Suprapubic skin (tissue), 4 donors: ENCODE measurements at regions not wholly inside any gene's neighbourhood (a gene's known extent, or its start where the extent isn't known, plus 50 kb on each side); places are given as distances from the start of the nearest gene placed in this dataset.

Experiments used
- DNase-seq, 2 donors: peaks; one replicate each; pipeline ENCODE4 v3.0.0-alpha.2; 2019; ENCODE audit warnings: low spot score in 2 of 2
- H3K27ac ChIP-seq: fragments of 200-600 bp; sonication (generic); one replicate; pipeline ENCODE4 v1.5.1; 2019
- H3K27me3 ChIP-seq: fragments of 200-600 bp; sonication (generic); one replicate; pipeline ENCODE4 v1.5.1; 2019
- H3K36me3 ChIP-seq: fragments of 200-600 bp; sonication (generic); one replicate; pipeline ENCODE4 v1.5.1; 2019
- H3K4me1 ChIP-seq: fragments of 200-600 bp; sonication (generic); one replicate; pipeline ENCODE4 v1.5.1; 2019
- H3K4me3 ChIP-seq: fragments of 200-600 bp; sonication (generic); one replicate; pipeline ENCODE4 v1.5.1; 2019; ENCODE audit warnings: mild to moderate bottlenecking
- H3K9me3 ChIP-seq: fragments of 200-600 bp; sonication (generic); one replicate; pipeline ENCODE4 v1.5.1; 2019
- EP300 ChIP-seq: sonication (generic); formaldehyde crosslinking; IDR thresholded peaks from one replicate; pipeline ENCODE4 v1.6.1; 2017; ENCODE audit warnings: antibody characterized with exemption
- POLR2A ChIP-seq, 2 donors: fragments of 450-650 bp; IDR thresholded peaks; one replicate each; pipeline ENCODE4 v1.6.1; 2017; ENCODE audit warnings: antibody characterized with exemption in 2 of 2, mild to moderate bottlenecking in 2 of 2, moderate library complexity in 2 of 2
- POLR2AphosphoS5 ChIP-seq, 3 donors: sonication (generic); formaldehyde crosslinking; IDR thresholded peaks; one replicate each; pipeline ENCODE4 v1.6.1; 2017; ENCODE audit warnings: antibody characterized with exemption in 3 of 3
- WGBS: methylation state at CpG from one replicate; pipeline ENCODE4 v1.1.5; 2018; 5-methylcytosine and 5-hydroxymethylcytosine counted together
- TF ChIP-seq, protein P1 (sequence below), 2 donors: fragments of 200-600 bp in 1 of 2; fragments of 450-650 bp in 1 of 2; sonication (generic) in 1 of 2; IDR thresholded peaks; one replicate each; pipeline ENCODE4 v1.5.1; 2016 to 2019; ENCODE audit warnings: antibody characterized with exemption in 2 of 2, mild to moderate bottlenecking in 1 of 2, moderate library complexity in 1 of 2

DNA sequence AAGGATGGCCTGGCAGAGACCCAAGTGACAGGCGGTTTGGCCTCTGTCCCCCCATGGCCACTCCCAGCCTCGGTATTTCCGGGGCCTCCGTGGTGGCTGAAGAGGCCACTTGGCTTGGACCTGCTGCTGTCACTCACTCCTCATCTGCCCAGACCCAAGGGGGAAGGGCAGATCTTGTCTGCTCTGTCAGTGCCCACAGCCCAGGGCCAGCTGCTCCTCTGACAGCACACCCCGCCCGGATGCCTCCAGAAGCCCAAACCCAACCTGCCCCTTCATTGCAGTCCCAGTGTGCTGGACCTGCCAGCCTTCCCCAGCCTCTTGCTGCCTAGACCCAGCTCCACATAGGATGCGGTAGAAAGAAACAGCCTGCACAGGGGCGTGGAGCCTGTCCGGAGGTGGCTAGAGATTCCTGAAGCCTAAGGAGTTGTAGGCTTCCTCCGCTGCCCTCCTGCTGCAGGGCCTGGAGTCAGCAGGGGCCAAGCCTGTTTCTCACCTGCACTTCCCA is 52.0 kb downstream of the MAGEF1 start:
- H3K4me1 ChIP-seq: peaks cover 27% of the 10 kb centered on the region
- 68% methylated on average over 4 of the region's 10 CpGs for WGBS
- no peaks in the 10 kb centered on the region for H3K36me3 ChIP-seq
- no peak for DNase-seq
- H3K27ac ChIP-seq: no peak overlapping the region
- H3K27me3 ChIP-seq: no peaks in the 10 kb centered on the region
- TF ChIP-seq POLR2A (IDR thresholded peaks at IDR 0.05) (no peak), EP300 (no peak), POLR2AphosphoS5 (IDR thresholded peaks at IDR 0.05) (no peak)
- TF ChIP-seq, protein P1, sequence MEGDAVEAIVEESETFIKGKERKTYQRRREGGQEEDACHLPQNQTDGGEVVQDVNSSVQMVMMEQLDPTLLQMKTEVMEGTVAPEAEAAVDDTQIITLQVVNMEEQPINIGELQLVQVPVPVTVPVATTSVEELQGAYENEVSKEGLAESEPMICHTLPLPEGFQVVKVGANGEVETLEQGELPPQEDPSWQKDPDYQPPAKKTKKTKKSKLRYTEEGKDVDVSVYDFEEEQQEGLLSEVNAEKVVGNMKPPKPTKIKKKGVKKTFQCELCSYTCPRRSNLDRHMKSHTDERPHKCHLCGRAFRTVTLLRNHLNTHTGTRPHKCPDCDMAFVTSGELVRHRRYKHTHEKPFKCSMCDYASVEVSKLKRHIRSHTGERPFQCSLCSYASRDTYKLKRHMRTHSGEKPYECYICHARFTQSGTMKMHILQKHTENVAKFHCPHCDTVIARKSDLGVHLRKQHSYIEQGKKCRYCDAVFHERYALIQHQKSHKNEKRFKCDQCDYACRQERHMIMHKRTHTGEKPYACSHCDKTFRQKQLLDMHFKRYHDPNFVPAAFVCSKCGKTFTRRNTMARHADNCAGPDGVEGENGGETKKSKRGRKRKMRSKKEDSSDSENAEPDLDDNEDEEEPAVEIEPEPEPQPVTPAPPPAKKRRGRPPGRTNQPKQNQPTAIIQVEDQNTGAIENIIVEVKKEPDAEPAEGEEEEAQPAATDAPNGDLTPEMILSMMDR (IDR thresholded peaks at IDR 0.05): no peak
- H3K4me3 ChIP-seq: no peak overlapping the region
- no peaks in the 10 kb centered on the region for H3K9me3 ChIP-seq

DNA sequence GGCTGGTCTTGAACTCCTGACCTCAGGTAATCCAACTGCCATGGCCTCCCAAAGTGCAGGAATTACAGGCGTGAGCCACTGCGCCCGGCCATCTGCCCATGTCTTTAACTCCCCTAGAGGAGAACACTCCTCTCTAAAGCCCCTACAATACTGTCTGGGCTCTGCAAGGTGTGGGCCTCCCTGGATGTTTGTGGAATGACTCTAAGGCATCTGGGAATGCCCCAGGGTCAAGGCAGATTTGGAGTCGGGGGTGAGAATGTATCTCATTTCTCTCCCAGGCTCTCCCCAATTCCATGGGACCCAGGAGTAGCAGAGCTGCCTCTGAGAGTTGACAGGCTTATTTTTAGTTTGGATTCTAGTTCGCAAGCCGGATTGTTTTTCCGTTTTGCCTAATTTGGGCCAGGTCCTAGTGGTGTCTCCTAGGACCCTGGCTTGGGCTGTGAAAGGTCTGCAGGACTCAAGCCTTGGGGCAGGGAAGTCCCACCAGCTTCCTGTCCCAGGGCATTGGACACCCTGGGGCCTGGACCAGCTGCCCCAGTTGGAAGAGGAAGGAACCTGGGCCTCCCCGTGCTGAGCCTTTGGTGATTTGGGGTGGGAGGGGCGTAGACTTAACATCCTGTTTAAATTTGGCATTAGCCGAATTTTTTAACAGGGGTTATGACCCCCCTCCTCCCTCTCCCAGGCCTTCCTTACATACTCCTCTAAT is 53.5 kb downstream of the MAGEF1 start:
- Histone ChIP-seq H3K27ac (no peak overlapping the region), H3K27me3 (no peaks in the 10 kb centered on the region)
- WGBS: 67% methylated on average over 6 of the region's 10 CpGs

DNA sequence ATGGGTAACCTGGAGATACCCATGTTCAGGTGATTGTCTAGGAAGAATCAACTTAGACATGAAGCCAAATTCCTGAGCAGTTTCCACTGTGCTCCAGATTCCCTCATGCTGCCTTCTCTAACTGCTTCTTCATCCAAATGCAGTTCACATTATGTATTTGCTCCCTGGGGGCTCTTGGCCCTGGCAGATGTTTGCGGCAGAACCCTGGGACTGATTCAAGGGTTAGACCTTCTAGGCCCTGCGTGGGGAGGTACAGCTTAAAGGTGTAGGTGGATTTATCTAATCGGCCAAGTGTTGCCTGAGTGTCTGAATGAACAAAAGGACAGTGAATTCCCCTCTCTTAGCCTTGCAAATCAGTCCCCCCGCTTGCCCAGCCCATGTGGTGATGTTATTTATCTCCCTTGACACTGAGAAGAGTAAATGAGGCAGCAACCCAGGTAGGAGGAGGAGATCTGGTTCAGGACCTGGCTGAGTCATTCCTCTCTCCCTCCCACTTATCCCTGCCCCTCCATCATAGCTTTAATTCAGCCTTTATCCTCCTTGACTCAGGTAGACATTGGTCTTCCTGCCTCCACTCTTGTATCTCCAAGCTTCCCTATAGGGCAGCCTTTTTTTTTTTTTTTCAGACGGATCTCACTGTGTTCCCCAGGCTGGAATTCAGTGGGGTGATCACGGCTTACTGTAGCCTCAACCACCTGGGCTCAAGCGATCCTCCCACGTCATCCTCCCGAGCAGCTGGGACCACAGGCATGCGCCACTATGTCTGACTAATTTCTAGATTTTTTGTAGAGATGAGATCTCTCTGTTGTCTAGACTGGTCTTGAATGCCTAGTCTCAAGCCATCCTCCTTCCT is 54.8 kb downstream of the MAGEF1 start:
- WGBS: 42% methylated on average over 10 of the region's 10 CpGs
- H3K9me3 ChIP-seq: no peaks in the 10 kb centered on the region
- H3K27ac ChIP-seq: no peak overlapping the region

More for the DNA sequence above, 53.5 kb downstream of the MAGEF1 start:
- TF ChIP-seq POLR2A (IDR thresholded peaks at IDR 0.05) (no peak), EP300 (no peak), POLR2AphosphoS5 (IDR thresholded peaks at IDR 0.05) (no peak)
- TF ChIP-seq, protein P1 (IDR thresholded peaks at IDR 0.05): no peak
- H3K4me1 ChIP-seq: peaks cover 27% of the 10 kb centered on the region
- no peaks in the 10 kb centered on the region for H3K9me3 ChIP-seq
- H3K36me3 ChIP-seq: no peaks in the 10 kb centered on the region
- H3K4me3 ChIP-seq: no peak overlapping the region
- no peak for DNase-seq

DNA sequence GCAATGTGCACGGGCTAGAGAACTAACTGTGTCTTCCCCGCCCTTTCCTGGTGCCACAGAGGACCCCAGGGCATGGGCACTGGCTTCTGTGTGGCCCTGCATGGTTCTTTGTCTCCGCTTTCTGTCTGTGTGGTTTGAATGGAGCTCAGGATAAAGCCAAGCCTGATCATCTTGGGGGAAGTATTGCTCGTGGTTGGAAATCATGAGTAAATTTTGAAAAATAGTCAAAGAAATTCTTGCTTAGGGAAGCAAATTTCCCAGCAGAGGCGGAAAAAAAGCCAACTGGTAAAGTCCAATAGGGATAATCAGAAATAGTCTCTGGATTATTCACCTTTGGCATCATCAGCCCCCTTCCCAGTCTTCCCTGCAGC is 55.4 kb downstream of the MAGEF1 start:
- no peak for DNase-seq
- no peaks in the 10 kb centered on the region for H3K27me3 ChIP-seq
- no peak overlapping the region for H3K27ac ChIP-seq
- H3K9me3 ChIP-seq: no peaks in the 10 kb centered on the region
- H3K4me3 ChIP-seq: no peak overlapping the region
- TF ChIP-seq POLR2A (IDR thresholded peaks at IDR 0.05): no peak
- H3K4me1 ChIP-seq: peaks cover 42% of the 10 kb centered on the region
- H3K36me3 ChIP-seq: no peaks in the 10 kb centered on the region
- 23% methylated on average over 5 of the region's 5 CpGs for WGBS

More for the DNA sequence above, 54.8 kb downstream of the MAGEF1 start:
- TF ChIP-seq, protein P1 (IDR thresholded peaks at IDR 0.05): no peak
- TF ChIP-seq POLR2AphosphoS5 (IDR thresholded peaks at IDR 0.05) (no peak), EP300 (no peak), POLR2A (IDR thresholded peaks at IDR 0.05) (no peak)
- H3K27me3 ChIP-seq: no peaks in the 10 kb centered on the region
- DNase-seq: no peak
- H3K4me3 ChIP-seq: no peak overlapping the region
- peaks cover 36% of the 10 kb centered on the region for H3K4me1 ChIP-seq
- H3K36me3 ChIP-seq: no peaks in the 10 kb centered on the region

DNA sequence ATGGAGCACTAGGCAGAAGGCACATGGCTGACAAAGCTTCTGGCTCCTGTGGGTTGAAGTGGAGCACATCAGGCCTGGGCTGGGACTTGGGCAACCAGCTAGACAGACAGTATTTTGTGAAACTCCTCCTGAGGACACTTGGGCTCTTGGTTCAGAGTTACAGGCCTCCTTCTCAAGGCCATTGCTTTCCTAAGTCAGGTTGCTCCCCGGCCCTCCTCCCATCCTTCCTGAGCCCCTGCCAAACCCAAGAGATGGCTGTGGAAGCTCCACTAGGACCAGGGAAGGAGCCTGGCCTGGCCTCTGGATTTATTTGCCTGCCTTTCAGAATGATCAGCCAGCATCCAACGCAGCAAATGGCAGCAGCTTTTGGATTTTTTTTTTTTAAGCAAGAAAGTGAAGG is 56.3 kb downstream of the MAGEF1 start:
- H3K9me3 ChIP-seq: no peaks in the 10 kb centered on the region
- H3K36me3 ChIP-seq: no peaks in the 10 kb centered on the region
- TF ChIP-seq EP300: no peak
- TF ChIP-seq POLR2AphosphoS5 (IDR thresholded peaks at IDR 0.05): no peak
- TF ChIP-seq, protein P1 (IDR thresholded peaks at IDR 0.05): no peak
- TF ChIP-seq POLR2A (IDR thresholded peaks at IDR 0.05): no peak
- no peak overlapping the region for H3K27ac ChIP-seq
- H3K4me3 ChIP-seq: no peak overlapping the region
- WGBS: 69% methylated on average over 2 of the region's 2 CpGs
- peaks cover 50% of the 10 kb centered on the region for H3K4me1 ChIP-seq
- H3K27me3 ChIP-seq: no peaks in the 10 kb centered on the region
- DNase-seq: no peak
